ENCODE measurements at regions not wholly inside any gene's neighbourhood (a gene's known extent, or its start where the extent isn't known, plus 50 kb on each side); places are given as distances from the start of the nearest gene placed in this dataset.

DNA sequence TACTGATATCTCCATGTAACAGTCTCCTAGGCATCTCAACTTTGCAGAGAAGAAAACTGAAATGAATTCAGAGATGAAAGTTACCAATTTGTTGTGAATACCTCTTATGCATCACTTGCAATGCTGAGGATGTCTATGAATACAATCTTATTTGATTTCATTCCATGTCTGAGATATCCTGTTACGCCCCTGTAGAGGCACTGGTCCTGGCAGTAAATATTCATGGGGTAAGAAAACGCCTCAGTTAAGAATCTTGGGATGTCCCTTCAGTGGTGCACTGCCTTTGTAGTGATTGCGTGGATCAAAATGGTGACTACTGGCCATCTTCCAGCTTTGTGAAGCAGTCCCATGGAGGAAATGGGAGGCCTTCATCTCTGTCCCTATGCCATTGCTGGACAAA, 229.1 kb upstream of the C9orf72 start:
- TF ChIP-seq CTCF (conservative IDR thresholded peaks at IDR 0.05): no peak
- TF ChIP-seq ZFX (IDR thresholded peaks at IDR 0.05): no peak

Measured in C4-2B (cell line).